A673 (cell line): ENCODE measurements at regions not wholly inside any gene's neighbourhood (a gene's known extent, or its start where the extent isn't known, plus 50 kb on each side); places are given as distances from the start of the nearest gene placed in this dataset.

Source experiments
- BruUV-seq: library from RNA; stranded (reverse); fragments of 400-500 nt; replicated peaks from 2 replicates; lab custom pipeline; 2021; lab: Mats Ljungman, UMichigan
- CTCF ChIA-PET: fragments of 300-600 bp; sonication (Branson Sonifier 250); formaldehyde crosslinking; loops from one replicate; lab custom pipeline; 2022; ENCODE audit warnings: antibody characterized with exemption; lab: Charles Lee
- POLR2A ChIA-PET: fragments of 300-600 bp; sonication (Branson Sonifier 250); formaldehyde crosslinking; loops from one replicate; lab custom pipeline; 2022; ENCODE audit warnings: antibody characterized with exemption; ENCODE audit not compliant: low non-redundant PET; lab: Charles Lee
- DNase-seq: peaks from one replicate; pipeline ENCODE4 v3.0.0-alpha.2; 2015; ENCODE audit warnings: low spot score
- H3K27ac ChIP-seq: fragments of 200-600 bp; sonication (generic); 2 replicates; pipeline ENCODE4 v1.5.1; 2016; ENCODE audit warnings: mixed run types, low read depth, mild to moderate bottlenecking, mixed read lengths, antibody characterized with exemption, low read length; ENCODE audit not compliant: poor library complexity, severe bottlenecking
- H3K27me3 ChIP-seq: fragments of 200-600 bp; sonication (generic); replicated peaks from 2 replicates; pipeline ENCODE4 v1.6.1; 2017; ENCODE audit warnings: mixed run types, low read depth, mild to moderate bottlenecking, mixed read lengths, antibody characterized with exemption, low read length; ENCODE audit not compliant: insufficient read depth, poor library complexity
- H3K36me3 ChIP-seq: fragments of 200-600 bp; sonication (generic); 2 replicates; pipeline ENCODE4 v1.6.1; 2016; ENCODE audit warnings: mixed run types, mild to moderate bottlenecking, mixed read lengths, antibody characterized with exemption, low read length; ENCODE audit not compliant: insufficient read depth, poor library complexity, severe bottlenecking
- H3K4me1 ChIP-seq: fragments of 200-600 bp; sonication (generic); 2 replicates; pipeline ENCODE4 v1.6.1; 2017; ENCODE audit warnings: mixed run types, mild to moderate bottlenecking, mixed read lengths, antibody characterized with exemption, low read length; ENCODE audit not compliant: insufficient read depth, poor library complexity, severe bottlenecking
- H3K4me3 ChIP-seq: fragments of 200-600 bp; sonication (generic); 2 replicates; pipeline ENCODE4 v1.5.1; 2016; ENCODE audit warnings: low read depth, mixed run types, mild to moderate bottlenecking, mixed read lengths, low read length; ENCODE audit not compliant: poor library complexity, severe bottlenecking
- H3K9me3 ChIP-seq: fragments of 200-600 bp; sonication (generic); 2 replicates; pipeline ENCODE4 v1.6.1; 2016; ENCODE audit warnings: mixed run types, low read depth, mild to moderate bottlenecking, mixed read lengths, antibody characterized with exemption, low read length; ENCODE audit not compliant: poor library complexity, severe bottlenecking
- CTCF ChIP-seq: fragments of 300-800, 200-600 bp; sonication (generic); conservative IDR thresholded peaks from 2 replicates; pipeline ENCODE4 v1.5.1; 2017; ENCODE audit warnings: low read depth, mild to moderate bottlenecking, antibody characterized with exemption, low read length, moderate library complexity, mixed read lengths
- EZH2 ChIP-seq: fragments of 200-600 bp; sonication (generic); IDR thresholded peaks from 2 replicates; pipeline ENCODE4 v1.6.1; 2017; ENCODE audit warnings: borderline replicate concordance, low read depth, mild to moderate bottlenecking, mixed read lengths, antibody characterized with exemption, low read length; ENCODE audit not compliant: poor library complexity, severe bottlenecking
- intact Hi-C: fragments of 100-400 bp; cut with micrococcal nuclease; formaldehyde crosslinking; loops from one replicate; pipeline ENCODE4 v1.10.0; 2022; ENCODE audit not compliant: unreplicated experiment

GRCh38 chr13:92984151-92984550 lies 242.5 kb upstream of the GPC6 start:
- intact Hi-C loops: no loop called here
- Histone ChIP-seq H3K4me3 (no peak overlapping the region), H3K36me3 (no peaks in the 10 kb centered on the region), H3K4me1 (no peaks in the 10 kb centered on the region), H3K9me3 (no peaks in the 10 kb centered on the region), H3K27ac (no peak overlapping the region), H3K27me3 (no peaks in the 10 kb centered on the region)
- no TSS peak for BruUV-seq
- no peak for TF ChIP-seq EZH2
- TF ChIP-seq CTCF: no peak
- CTCF ChIA-PET: no interaction called here
- POLR2A ChIA-PET: no interaction called here
- no peak for DNase-seq

- Histone ChIP-seq H3K4me1 (no peaks in the 10 kb centered on the region), H3K4me3 (no peak overlapping the region), H3K36me3 (no peaks in the 10 kb centered on the region), H3K27ac (no peak overlapping the region), H3K9me3 (no peaks in the 10 kb centered on the region), H3K27me3 (no peaks in the 10 kb centered on the region)
- ChIA-PET CTCF (no interaction called here), POLR2A (no interaction called here)
- intact Hi-C loops: no loop called here
- no peak for DNase-seq
- no TSS peak for BruUV-seq
- TF ChIP-seq CTCF (no peak), EZH2 (no peak)
Measured at GRCh38 chr13:92989301-92989700, 237.3 kb upstream of the GPC6 start.

GRCh38 chr13:92991692-92992091 lies 234.9 kb upstream of the GPC6 start:
- no peak overlapping the region for H3K27ac ChIP-seq
- H3K9me3 ChIP-seq: no peaks in the 10 kb centered on the region
- DNase-seq: no peak
- intact Hi-C loops: no loop called here
- no peaks in the 10 kb centered on the region for H3K27me3 ChIP-seq
- H3K36me3 ChIP-seq: no peaks in the 10 kb centered on the region
- H3K4me3 ChIP-seq: no peak overlapping the region
- no TSS peak for BruUV-seq
- TF ChIP-seq EZH2 (no peak), CTCF (no peak)
- no peaks in the 10 kb centered on the region for H3K4me1 ChIP-seq
- POLR2A ChIA-PET: no interaction called here
- CTCF ChIA-PET: no interaction called here
